Left kidney (tissue), 1 donor: ENCODE measurements at regions not wholly inside any gene's neighbourhood (a gene's known extent, or its start where the extent isn't known, plus 50 kb on each side); places are given as distances from the start of the nearest gene placed in this dataset.

ENCODE experiments used
- DNase-seq: peaks from one replicate; pipeline ENCODE4 v3.0.0-alpha.2; 2013

GRCh38 chr18:78713069-78713468 is 266.5 kb upstream of the SALL3 start:
- DNase-seq, result peak; percentile 74

- no peak for DNase-seq
Observed at GRCh38 chr18:78713726-78714125, 265.9 kb upstream of the SALL3 start.

- DNase-seq, result no peak
Observed at GRCh38 chr18:78716022-78716421, 263.6 kb upstream of the SALL3 start.

DNA sequence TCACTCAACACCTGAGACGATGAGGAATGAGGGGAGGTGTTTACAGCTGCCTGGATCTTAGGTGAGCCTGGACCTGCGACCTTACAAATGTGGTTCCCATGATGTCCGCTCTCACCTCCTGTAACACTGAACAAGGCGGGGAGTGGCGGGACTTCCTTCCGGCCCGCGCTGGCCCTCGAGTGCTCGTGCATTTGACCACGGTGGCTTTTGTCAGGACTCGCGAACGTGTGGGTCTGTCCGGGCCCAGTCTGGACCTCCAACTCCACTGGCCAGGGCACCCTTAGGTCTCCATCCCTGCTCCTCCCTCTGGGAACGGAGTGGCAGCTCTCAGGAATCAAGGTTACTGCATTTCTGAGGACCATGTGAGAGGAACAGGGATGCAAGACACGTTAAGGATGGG is 263.0 kb upstream of the SALL3 start:
- no peak for DNase-seq

DNA sequence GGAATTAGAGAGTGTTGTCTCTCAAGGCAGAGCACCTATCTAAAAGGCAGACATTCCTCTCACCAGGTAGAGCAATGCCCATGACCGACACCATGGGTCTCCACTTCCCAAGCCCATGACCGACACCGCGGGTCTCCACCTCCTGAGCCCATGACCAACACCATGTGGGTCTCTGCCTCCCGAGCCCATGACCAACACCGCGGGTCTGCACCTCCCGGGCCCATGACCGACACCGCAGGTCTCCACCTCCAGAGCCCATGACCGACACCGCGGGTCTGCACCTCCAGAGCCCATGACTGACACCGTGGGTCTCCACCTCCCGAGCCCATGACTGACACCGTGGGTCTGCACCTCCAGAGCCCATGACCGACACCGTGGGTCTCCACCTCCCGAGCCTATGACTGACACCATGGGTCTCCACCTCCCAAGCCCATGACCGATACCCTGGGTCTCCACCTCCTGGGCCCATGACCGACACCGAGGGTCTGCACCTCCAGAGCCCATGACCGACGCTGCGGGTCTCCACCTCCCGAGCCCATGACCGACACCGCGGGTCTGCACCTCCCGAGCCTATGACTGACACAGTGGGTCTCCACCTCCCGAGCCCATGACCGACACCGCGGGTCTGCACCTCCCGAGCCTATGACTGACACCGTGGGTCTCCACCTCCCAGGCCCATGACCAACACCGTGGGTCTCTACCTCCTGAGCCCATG is 262.4 kb upstream of the SALL3 start:
- DNase-seq, result no peak

DNA sequence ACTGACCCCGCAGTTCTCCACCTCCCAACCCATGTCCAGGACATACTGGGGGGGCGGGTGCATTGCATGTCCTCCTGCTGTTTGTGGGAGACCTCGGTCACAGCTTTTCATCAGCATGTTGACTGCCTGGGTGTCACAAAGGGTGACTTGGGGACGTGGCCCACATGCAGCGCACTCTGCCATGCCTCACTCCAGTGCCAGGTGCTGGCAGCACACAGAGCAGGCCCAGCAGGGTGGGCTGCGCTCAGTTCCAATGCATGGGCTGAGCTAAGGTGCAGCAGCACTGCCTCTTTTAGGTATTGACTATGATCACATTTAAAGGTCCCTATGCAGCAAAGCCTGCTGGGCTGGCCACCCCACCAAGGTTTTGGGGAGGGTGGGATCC is 261.9 kb upstream of the SALL3 start:
- DNase-seq, result no peak

DNA sequence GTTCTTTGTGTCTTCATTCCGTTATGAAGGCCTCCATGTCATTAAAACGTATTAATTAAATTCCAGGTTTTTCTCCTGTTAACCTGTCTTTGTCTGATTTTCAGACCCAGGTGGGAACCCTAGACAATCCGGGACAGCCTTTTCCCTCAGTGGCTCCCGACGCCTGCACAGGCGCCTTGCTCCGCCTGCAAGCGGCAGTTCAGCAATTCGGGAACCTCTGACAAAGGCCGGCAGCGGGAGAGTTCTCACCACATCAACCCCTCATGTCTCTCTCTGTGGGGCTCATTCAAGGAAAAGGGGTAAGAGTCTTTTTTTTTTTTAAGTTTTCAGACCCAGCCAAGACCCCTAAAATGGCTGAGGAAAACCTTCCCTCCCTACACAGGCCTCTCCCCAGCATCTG is 259.8 kb upstream of the SALL3 start:
- no peak for DNase-seq

DNA sequence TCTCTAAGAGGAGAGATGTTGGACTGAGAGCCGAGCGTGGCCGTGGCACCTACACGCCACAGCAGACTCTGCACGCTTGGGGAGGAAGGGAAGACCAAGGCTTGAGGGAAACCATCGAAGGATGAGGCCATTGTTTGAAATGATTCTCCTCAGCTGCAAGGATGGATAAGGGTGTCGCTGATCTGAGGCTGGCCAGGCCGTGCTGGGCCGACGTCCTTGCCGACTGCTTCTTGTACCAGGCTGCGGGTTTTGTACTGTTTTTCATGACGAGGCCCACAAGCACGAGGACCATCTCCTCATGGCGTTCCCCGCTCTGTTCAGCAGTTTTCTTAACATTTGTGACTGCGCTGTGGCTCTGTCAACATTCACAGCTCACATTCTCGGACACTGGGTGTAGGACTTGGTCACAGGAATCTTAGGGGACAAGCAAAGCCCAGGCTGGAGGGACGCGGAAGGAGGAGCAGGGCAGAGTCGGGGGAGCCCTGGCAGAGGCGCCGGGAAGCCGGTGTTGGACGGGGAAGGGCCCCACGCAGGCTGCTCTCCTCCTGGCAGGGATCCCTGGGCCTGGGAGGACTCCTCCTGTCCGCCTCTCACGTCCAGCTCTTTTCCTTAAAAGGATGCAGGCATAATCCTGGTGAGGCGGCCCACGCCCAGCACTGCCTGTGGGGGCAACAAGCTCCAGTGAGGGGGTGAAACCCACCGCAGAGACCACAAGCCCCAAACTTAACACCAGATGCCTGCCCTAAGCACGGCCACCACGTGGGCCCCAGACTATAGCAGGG is 259.0 kb upstream of the SALL3 start:
- no peak for DNase-seq

- no peak for DNase-seq
Observed at GRCh38 chr18:78721238-78721875, 258.3 kb upstream of the SALL3 start.

DNA sequence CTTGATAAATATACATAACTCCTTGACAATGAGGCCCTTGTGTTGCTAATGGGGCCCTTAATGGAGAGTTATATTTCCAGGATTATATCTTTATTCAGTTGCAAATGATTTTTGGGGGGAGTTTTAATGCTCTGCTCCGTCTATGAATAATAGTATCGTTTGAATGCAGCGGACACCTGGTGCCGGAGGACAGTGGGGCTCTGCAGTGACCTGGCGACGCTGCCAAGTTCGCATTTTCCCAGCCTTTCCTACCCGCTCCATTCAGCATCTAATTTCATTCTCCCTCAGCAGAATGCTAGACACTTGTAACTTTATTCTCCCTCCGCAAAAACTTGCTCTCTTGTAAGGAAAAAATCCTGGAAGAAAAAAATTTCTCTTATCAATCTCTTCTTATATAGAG is 257.6 kb upstream of the SALL3 start:
- DNase-seq, result no peak

- peak; percentile 41 for DNase-seq
Observed at GRCh38 chr18:78722386-78722785, 257.2 kb upstream of the SALL3 start.

DNA sequence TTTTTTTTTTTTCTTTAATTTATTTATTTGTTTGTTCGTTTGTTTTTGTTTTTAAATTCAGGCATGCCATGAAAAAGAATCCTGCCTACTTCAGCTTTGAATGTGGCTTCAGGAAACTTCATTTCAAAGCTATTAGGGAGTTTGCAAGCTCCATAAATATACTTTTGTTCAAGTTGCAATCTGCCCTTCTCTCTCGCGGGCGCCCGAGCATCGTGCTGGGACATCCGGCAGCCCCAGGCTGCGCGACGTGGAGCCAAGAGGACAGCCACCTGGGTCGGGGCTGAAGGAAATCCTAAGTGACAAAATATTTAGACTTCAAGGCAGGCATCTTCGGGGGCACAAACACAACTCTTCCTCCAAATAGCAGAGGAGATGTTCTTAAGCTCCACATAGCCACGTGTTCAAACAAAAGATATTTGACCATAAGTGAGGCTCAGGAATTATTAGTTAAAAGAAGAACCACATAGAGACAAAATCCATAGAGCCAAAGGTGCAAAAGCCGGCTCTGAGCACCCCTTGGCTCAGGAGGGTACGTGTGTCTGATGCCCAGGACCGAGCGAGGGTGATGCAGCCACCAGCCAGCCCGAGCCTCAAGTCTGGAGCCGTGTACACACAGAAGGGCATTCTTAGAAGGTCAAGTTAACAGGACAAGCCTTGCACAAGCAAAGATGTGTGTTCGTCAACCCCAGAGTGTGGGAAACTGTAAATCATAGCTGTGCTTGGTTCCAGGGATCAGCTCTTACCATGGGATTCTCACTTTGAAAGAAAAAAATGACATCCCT is 256.5 kb upstream of the SALL3 start:
- no peak for DNase-seq

GRCh38 chr18:78724214-78724914 is 255.3 kb upstream of the SALL3 start:
- no peak for DNase-seq

- DNase-seq, result no peak
Observed at GRCh38 chr18:78725426-78725825, 254.2 kb upstream of the SALL3 start.

DNA sequence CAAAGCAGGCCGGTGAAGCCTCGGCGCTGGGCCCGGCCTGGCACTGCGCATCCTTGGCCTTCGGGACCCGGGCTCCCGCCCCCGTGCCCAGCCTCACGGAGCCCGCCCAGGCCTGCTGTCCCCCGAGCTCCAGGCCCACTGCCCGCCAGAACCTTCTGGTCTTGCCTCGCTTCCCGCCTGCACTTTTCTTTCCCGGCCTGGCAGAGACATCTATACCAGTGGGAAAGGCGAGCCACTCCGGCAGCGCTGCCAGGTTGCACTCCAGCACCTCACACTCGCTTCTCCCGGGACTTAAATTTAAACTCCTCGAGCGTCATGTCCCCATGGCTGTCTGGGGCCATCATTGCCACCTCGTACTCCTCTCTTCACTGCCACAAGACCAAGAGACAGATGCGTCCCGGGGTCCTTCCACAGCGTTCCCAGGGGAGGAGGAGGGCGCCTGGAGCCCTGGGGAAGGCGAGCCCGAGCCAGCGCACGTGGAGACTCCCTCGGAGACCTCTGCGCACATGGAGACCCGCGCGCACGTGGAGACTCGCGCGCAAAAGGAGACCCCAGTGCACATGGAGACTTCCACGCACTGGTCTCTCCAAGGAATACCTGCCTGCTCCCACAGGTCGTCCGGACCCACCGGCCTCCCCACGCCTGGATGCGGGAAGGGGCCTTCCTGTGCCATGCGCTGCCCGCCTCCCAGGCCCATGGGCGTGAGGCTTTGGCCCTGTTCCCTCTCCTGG is 253.1 kb upstream of the SALL3 start:
- DNase-seq, result no peak

- DNase-seq, result no peak
Observed at GRCh38 chr18:78727057-78727739, 252.4 kb upstream of the SALL3 start.

GRCh38 chr18:78727877-78728783 is 251.5 kb upstream of the SALL3 start:
- no peak for DNase-seq

GRCh38 chr18:78728784-78729467 is 250.7 kb upstream of the SALL3 start:
- no peak for DNase-seq

GRCh38 chr18:78730546-78730945 is 249.1 kb upstream of the SALL3 start:
- DNase-seq, result no peak
